Ishikawa (cell line): ENCODE measurements at regions not wholly inside any gene's neighbourhood (a gene's known extent, or its start where the extent isn't known, plus 50 kb on each side); places are given as distances from the start of the nearest gene placed in this dataset.

ENCODE experiments used
- EP300 ChIP-seq: IDR thresholded peaks from 2 replicates; pipeline ENCODE4 v1.6.1; 2012; ENCODE audit warnings: borderline replicate concordance
- FOXM1 ChIP-seq: IDR thresholded peaks from 2 replicates; pipeline ENCODE4 v1.6.1; 2012; ENCODE audit warnings: low read depth, borderline replicate concordance
- RAD21 ChIP-seq: IDR thresholded peaks from 2 replicates; pipeline ENCODE4 v1.6.1; 2012; ENCODE audit warnings: low read depth
- YY1 ChIP-seq: IDR thresholded peaks from 2 replicates; pipeline ENCODE4 v1.6.1; 2012; ENCODE audit warnings: low read depth

GRCh38 chr21:16294128-16294527 is 564.3 kb downstream of the USP25 start:
- TF ChIP-seq RAD21 (no peak), YY1 (no peak), FOXM1 (no peak), EP300 (no peak)
